MM.1S (cell line): ENCODE measurements at regions not wholly inside any gene's neighbourhood (a gene's known extent, or its start where the extent isn't known, plus 50 kb on each side); places are given as distances from the start of the nearest gene placed in this dataset.

Source experiments
- DNase-seq: peaks from one replicate; pipeline ENCODE4 v3.0.0-alpha.2; 2015
- H2AFZ ChIP-seq: fragments of 300-600 bp; sonication (generic); 2 replicates; pipeline ENCODE4 v1.6.0; 2016; ENCODE audit warnings: antibody characterized with exemption, low read length
- H3F3A ChIP-seq: fragments of 300-600 bp; sonication (generic); 2 replicates; pipeline ENCODE4 v1.6.1; 2016; ENCODE audit warnings: mild to moderate bottlenecking, antibody characterized with exemption, low read length, moderate library complexity, mixed read lengths; ENCODE audit not compliant: insufficient read depth
- H3K27ac ChIP-seq: fragments of 300-600 bp; sonication (generic); 2 replicates; pipeline ENCODE4 v1.5.1; 2016; ENCODE audit warnings: mild to moderate bottlenecking, low read length
- H3K27me3 ChIP-seq: fragments of 300-600 bp; sonication (generic); replicated peaks from 2 replicates; pipeline ENCODE4 v1.6.0; 2016; ENCODE audit warnings: low read length; ENCODE audit not compliant: insufficient read depth
- H3K36me3 ChIP-seq: fragments of 300-600 bp; sonication (generic); replicated peaks from 2 replicates; pipeline ENCODE4 v1.6.1; 2016; ENCODE audit warnings: mild to moderate bottlenecking, low read length, mixed read lengths; ENCODE audit not compliant: insufficient read depth
- H3K4me1 ChIP-seq: fragments of 300-600 bp; sonication (generic); 2 replicates; pipeline ENCODE4 v1.6.1; 2016; ENCODE audit warnings: low read length, mixed read lengths
- H3K4me2 ChIP-seq: fragments of 300-600 bp; sonication (generic); 2 replicates; pipeline ENCODE4 v1.6.0; 2016; ENCODE audit warnings: low read depth, low read length
- H3K4me3 ChIP-seq: fragments of 300-600 bp; sonication (generic); 2 replicates; pipeline ENCODE4 v1.5.1; 2016; ENCODE audit warnings: low read length, mixed read lengths
- H3K79me2 ChIP-seq: fragments of 300-600 bp; sonication (generic); 2 replicates; pipeline ENCODE4 v1.6.1; 2016; ENCODE audit warnings: mixed run types, low read length, mixed read lengths
- H3K9ac ChIP-seq: fragments of 300-600 bp; sonication (generic); 2 replicates; pipeline ENCODE4 v1.6.1; 2016; ENCODE audit warnings: low read length, mixed read lengths
- H3K9me2 ChIP-seq: fragments of 300-600 bp; sonication (generic); replicated peaks from 2 replicates; pipeline ENCODE4 v1.6.1; 2016; ENCODE audit warnings: mild to moderate bottlenecking, low read length, mixed read lengths; ENCODE audit not compliant: insufficient read depth
- H3K9me3 ChIP-seq: fragments of 300-600 bp; sonication (generic); replicated peaks from 2 replicates; pipeline ENCODE4 v1.6.1; 2016; ENCODE audit warnings: mild to moderate bottlenecking, low read length, mixed read lengths; ENCODE audit not compliant: insufficient read depth
- H4K20me1 ChIP-seq: fragments of 300-600 bp; sonication (generic); 2 replicates; pipeline ENCODE4 v1.6.1; 2016; ENCODE audit warnings: mild to moderate bottlenecking, low read length, moderate library complexity, mixed read lengths; ENCODE audit not compliant: insufficient read depth
- EZH2 ChIP-seq: fragments of 300-600 bp; sonication (generic); optimal IDR thresholded peaks from 2 replicates; pipeline ENCODE3; 2017; ENCODE audit warnings: low read depth, mild to moderate bottlenecking, antibody characterized with exemption, low read length, mixed read lengths
- EZH2phosphoT487 ChIP-seq: fragments of 300-600 bp; sonication (generic); IDR thresholded peaks from 2 replicates; pipeline ENCODE4 v1.6.1; 2018; ENCODE audit warnings: antibody characterized with exemption, low read length
- TF ChIP-seq, protein P1 (sequence below): fragments of 300-600 bp; sonication (generic); IDR thresholded peaks from 2 replicates; pipeline ENCODE4 v1.5.1; 2016; ENCODE audit warnings: antibody characterized with exemption, low read length, mixed read lengths

DNA sequence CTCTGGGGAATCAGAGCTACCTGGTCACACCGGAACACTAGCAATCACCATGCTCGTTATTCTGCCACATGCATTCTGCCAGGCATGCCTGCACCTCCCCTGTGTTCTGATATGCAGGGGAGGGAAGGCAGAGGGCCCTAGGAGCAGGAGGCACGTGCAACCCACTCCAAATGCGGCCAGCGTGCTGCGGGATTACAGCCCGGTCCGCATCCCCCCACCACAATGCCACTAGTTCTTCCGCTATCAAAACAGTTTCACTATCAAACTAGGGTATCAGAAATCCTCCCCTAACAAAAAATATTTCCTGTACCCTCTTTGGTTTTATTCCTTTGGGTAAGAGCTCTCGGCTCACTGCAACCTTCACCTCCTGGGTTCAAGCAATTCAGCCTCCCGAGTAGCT is 223.2 kb upstream of the IGF1R start:
- peaks cover 4% of the 10 kb centered on the region; the same call in 1 of the 2 replicates for H3K4me1 ChIP-seq
- H3K4me3 ChIP-seq = no peak overlapping the region
- TF ChIP-seq EZH2phosphoT487 = no peak
- TF ChIP-seq, protein P1, sequence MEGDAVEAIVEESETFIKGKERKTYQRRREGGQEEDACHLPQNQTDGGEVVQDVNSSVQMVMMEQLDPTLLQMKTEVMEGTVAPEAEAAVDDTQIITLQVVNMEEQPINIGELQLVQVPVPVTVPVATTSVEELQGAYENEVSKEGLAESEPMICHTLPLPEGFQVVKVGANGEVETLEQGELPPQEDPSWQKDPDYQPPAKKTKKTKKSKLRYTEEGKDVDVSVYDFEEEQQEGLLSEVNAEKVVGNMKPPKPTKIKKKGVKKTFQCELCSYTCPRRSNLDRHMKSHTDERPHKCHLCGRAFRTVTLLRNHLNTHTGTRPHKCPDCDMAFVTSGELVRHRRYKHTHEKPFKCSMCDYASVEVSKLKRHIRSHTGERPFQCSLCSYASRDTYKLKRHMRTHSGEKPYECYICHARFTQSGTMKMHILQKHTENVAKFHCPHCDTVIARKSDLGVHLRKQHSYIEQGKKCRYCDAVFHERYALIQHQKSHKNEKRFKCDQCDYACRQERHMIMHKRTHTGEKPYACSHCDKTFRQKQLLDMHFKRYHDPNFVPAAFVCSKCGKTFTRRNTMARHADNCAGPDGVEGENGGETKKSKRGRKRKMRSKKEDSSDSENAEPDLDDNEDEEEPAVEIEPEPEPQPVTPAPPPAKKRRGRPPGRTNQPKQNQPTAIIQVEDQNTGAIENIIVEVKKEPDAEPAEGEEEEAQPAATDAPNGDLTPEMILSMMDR = no peak
- no peak for TF ChIP-seq EZH2
- no peaks in the 10 kb centered on the region for H3K36me3 ChIP-seq
- H3F3A ChIP-seq = no peaks in the 10 kb centered on the region
- no peak for DNase-seq
- H3K9ac ChIP-seq = no peak overlapping the region
- no peak overlapping the region for H2AFZ ChIP-seq
- H3K27me3 ChIP-seq = peaks cover 8% of the 10 kb centered on the region
- H3K79me2 ChIP-seq = no peaks in the 10 kb centered on the region
- no peaks in the 10 kb centered on the region for H3K9me3 ChIP-seq
- no peak overlapping the region for H3K27ac ChIP-seq
- H4K20me1 ChIP-seq = no peaks in the 10 kb centered on the region
- no peak overlapping the region for H3K4me2 ChIP-seq
- H3K9me2 ChIP-seq = no peaks in the 10 kb centered on the region

DNA sequence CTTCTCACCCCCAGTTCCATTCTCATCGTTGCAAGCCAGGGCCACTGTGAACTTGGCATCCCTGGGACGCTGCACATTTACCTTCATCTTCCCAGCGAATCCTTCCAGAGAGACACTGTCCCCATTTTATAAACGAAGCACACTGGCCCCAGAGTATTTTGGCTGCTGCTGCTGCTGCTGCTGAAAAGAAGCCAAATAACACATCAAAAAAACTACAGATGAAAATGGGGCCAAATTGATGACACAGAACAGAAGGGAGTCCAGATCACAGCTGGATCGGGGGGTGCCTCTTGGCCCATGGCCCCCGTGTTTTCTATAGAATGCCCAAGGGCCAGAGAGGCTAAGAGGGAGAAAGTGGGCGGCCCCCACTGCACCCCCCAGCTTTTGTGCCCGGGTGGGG is 221.0 kb upstream of the IGF1R start:
- no peak overlapping the region for H3K27ac ChIP-seq
- H4K20me1 ChIP-seq = no peaks in the 10 kb centered on the region
- no peaks in the 10 kb centered on the region for H3K79me2 ChIP-seq
- no peak overlapping the region for H3K4me2 ChIP-seq
- no peak for TF ChIP-seq EZH2
- TF ChIP-seq, protein P1 = no peak
- no peak for TF ChIP-seq EZH2phosphoT487
- no peaks in the 10 kb centered on the region for H3K9me3 ChIP-seq
- no peak overlapping the region for H3K4me3 ChIP-seq
- no peaks in the 10 kb centered on the region for H3K4me1 ChIP-seq
- peaks cover 3% of the 10 kb centered on the region for H3K27me3 ChIP-seq
- H2AFZ ChIP-seq = no peak overlapping the region
- H3K9ac ChIP-seq = no peak overlapping the region
- DNase-seq = no peak
- no peaks in the 10 kb centered on the region for H3K9me2 ChIP-seq
- no peaks in the 10 kb centered on the region for H3K36me3 ChIP-seq
- H3F3A ChIP-seq = no peaks in the 10 kb centered on the region

DNA sequence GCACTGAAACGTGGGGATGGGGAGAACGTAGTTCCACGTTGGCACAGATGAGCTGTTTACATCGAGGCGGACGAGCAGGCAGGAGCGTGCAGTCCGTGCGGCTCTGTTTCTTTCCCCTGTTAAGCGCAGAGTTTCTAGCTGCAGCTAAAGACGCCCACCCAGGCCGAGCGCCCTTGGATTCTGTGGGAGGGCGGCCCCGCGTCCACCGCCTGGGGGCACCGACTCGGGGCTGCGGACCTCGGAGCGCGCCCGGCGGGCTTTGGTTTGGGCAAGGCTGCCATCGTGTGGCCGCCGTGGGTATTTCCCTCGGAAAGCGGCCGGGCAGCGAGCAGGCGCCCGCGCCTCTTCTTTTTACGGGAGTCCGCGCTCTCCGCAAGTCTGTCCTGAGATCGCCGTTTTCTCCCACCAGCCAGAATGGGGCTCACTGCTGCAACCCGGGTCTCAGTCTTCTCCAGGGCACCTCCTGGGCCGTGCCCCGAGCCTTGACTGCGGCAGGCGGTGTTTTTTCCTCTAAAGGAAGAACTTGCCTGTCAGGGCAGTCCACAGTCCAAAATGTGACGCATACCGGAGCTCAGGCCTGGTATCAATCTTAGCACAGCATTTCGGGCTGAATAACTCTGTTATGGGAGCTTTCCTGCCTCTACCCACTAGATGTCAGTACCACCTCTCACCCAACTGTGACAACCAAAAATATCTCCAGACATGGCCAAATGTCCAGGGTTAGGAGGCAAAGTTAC is 219.9 kb upstream of the IGF1R start:
- DNase-seq = peak; percentile 52
- Histone ChIP-seq H3K9ac (peak overlapping the region; percentile 28; the same call in 1 of the 2 replicates), H3K9me2 (no peaks in the 10 kb centered on the region), H3K27me3 (no peaks in the 10 kb centered on the region), H3K36me3 (no peaks in the 10 kb centered on the region), H3K9me3 (no peaks in the 10 kb centered on the region), H3K27ac (peak overlapping the region; percentile 23; the same call in 1 of the 2 replicates), H3K4me2 (peak overlapping the region; percentile 79; the same call in 1 of the 2 replicates), H4K20me1 (no peaks in the 10 kb centered on the region), H3K4me1 (no peaks in the 10 kb centered on the region), H3F3A (no peaks in the 10 kb centered on the region), H2AFZ (peak overlapping the region; percentile 69), H3K4me3 (peak overlapping the region; percentile 54), H3K79me2 (no peaks in the 10 kb centered on the region)
- TF ChIP-seq, protein P1 = peak; percentile 38
- TF ChIP-seq EZH2 = no peak
